Neural cell (in vitro differentiated cells): ENCODE measurements at regions not wholly inside any gene's neighbourhood (a gene's known extent, or its start where the extent isn't known, plus 50 kb on each side); places are given as distances from the start of the nearest gene placed in this dataset.

Experiments
- EP300 ChIP-seq: fragments of 450-650 bp; conservative IDR thresholded peaks from 2 replicates; pipeline ENCODE4 v1.6.1; 2014; ENCODE audit warnings: antibody characterized with exemption, mild to moderate bottlenecking, moderate library complexity; ENCODE audit not compliant: poor library complexity, severe bottlenecking
- EZH2 ChIP-seq: fragments of 200-600, 300-800 bp; shearing (Covaris generic), sonication (generic); IDR thresholded peaks from 2 replicates; pipeline ENCODE4 v1.6.1; 2014; ENCODE audit warnings: antibody characterized with exemption, low read length, borderline replicate concordance, mild to moderate bottlenecking; ENCODE audit not compliant: insufficient read depth, poor library complexity, severe bottlenecking
- MXI1 ChIP-seq: fragments of 450-650 bp; conservative IDR thresholded peaks from 2 replicates; pipeline ENCODE4 v1.6.1; 2014; ENCODE audit warnings: antibody characterized with exemption, mild to moderate bottlenecking; ENCODE audit not compliant: poor library complexity, severe bottlenecking
- POLR2AphosphoS5 ChIP-seq: IDR thresholded peaks from 2 replicates; pipeline ENCODE4 v1.6.1; 2012
- RAD21 ChIP-seq: fragments of 450-650 bp; conservative IDR thresholded peaks from 2 replicates; pipeline ENCODE4 v1.6.1; 2014; ENCODE audit warnings: antibody characterized with exemption, mild to moderate bottlenecking, moderate library complexity
- REST ChIP-seq: IDR thresholded peaks from 2 replicates; pipeline ENCODE4 v1.6.1; 2012; ENCODE audit warnings: borderline replicate concordance
- SMC3 ChIP-seq: fragments of 450-650 bp; conservative IDR thresholded peaks from 2 replicates; pipeline ENCODE4 v1.6.1; 2014; ENCODE audit warnings: antibody characterized with exemption, mild to moderate bottlenecking, moderate library complexity; ENCODE audit not compliant: poor library complexity
- TAF1 ChIP-seq: IDR thresholded peaks from 2 replicates; pipeline ENCODE4 v1.6.1; 2012; ENCODE audit warnings: low read depth
- TF ChIP-seq, protein P1 (sequence below): fragments of 450-650 bp; IDR thresholded peaks from 2 replicates; pipeline ENCODE4 v1.5.1; 2014; ENCODE audit warnings: antibody characterized with exemption, mild to moderate bottlenecking, moderate library complexity; ENCODE audit not compliant: poor library complexity, severe bottlenecking

GRCh38 chr2:189382668-189383067 lies 58.6 kb upstream of the WDR75 start:
- no peak for TF ChIP-seq SMC3
- TF ChIP-seq, protein P1, sequence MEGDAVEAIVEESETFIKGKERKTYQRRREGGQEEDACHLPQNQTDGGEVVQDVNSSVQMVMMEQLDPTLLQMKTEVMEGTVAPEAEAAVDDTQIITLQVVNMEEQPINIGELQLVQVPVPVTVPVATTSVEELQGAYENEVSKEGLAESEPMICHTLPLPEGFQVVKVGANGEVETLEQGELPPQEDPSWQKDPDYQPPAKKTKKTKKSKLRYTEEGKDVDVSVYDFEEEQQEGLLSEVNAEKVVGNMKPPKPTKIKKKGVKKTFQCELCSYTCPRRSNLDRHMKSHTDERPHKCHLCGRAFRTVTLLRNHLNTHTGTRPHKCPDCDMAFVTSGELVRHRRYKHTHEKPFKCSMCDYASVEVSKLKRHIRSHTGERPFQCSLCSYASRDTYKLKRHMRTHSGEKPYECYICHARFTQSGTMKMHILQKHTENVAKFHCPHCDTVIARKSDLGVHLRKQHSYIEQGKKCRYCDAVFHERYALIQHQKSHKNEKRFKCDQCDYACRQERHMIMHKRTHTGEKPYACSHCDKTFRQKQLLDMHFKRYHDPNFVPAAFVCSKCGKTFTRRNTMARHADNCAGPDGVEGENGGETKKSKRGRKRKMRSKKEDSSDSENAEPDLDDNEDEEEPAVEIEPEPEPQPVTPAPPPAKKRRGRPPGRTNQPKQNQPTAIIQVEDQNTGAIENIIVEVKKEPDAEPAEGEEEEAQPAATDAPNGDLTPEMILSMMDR: no peak
- TF ChIP-seq RAD21: no peak
- TF ChIP-seq TAF1: no peak
- TF ChIP-seq EZH2: no peak
- no peak for TF ChIP-seq POLR2AphosphoS5
- TF ChIP-seq REST: no peak
- TF ChIP-seq EP300: no peak
- TF ChIP-seq MXI1: no peak
